Endothelial cell of umbilical vein (primary cell): ENCODE measurements at regions not wholly inside any gene's neighbourhood (a gene's known extent, or its start where the extent isn't known, plus 50 kb on each side); places are given as distances from the start of the nearest gene placed in this dataset.

Experiments
- BruUV-seq: library from RNA; stranded (reverse); fragments of 400-500 nt; replicated peaks from 2 replicates; lab custom pipeline; 2021; lab: Mats Ljungman, UMichigan
- CTCF ChIA-PET: fragments of 300-600, 350-600 bp; sonication (Branson Sonifier 250); formaldehyde crosslinking; loops from one replicate; lab custom pipeline; 2021; ENCODE audit warnings: antibody characterized with exemption, inconsistent platforms; lab: Charles Lee
- POLR2A ChIA-PET: fragments of 300-600, 350-600 bp; sonication (Branson Sonifier 250); formaldehyde crosslinking; loops from one replicate; lab custom pipeline; 2021; ENCODE audit warnings: antibody characterized with exemption, inconsistent platforms; lab: Charles Lee
- DNase-seq: peaks from one replicate; pipeline ENCODE4 v3.0.0-alpha.2; 2011; ENCODE audit warnings: low read depth, low spot score
- FAIRE-seq: peaks from 2 replicates; lab custom pipeline; 2011; peaks lifted over from hg19 to GRCh38; lab: Jason Lieb, UNC
- H2AFZ ChIP-seq: 2 replicates; pipeline ENCODE4 v1.6.0; 2012; ENCODE audit warnings: low read depth, low read length, control low read depth, inconsistent platforms
- H3K27ac ChIP-seq: 2 replicates; pipeline ENCODE4 v1.5.1; 2011; ENCODE audit warnings: low read depth, mild to moderate bottlenecking, control low read depth, low read length, moderate library complexity; ENCODE audit not compliant: insufficient read depth
- H3K27me3 ChIP-seq, 2 experiments: 2 replicates each; pipeline versions ENCODE4 v1.6.0 to v1.6.1; 2011; ENCODE audit warnings: low read length in 2 of 2, mixed read lengths in 1 of 2; ENCODE audit not compliant: control insufficient read depth in 2 of 2, insufficient read depth in 2 of 2
- H3K36me3 ChIP-seq, 2 experiments: 2 replicates in 1 of 2; 3 replicates in 1 of 2; pipeline ENCODE4 v1.5.1; 2011; ENCODE audit warnings: low read length in 2 of 2, mild to moderate bottlenecking in 1 of 2, moderate library complexity in 1 of 2; ENCODE audit not compliant: control insufficient read depth in 2 of 2, insufficient read depth in 2 of 2; ENCODE audit errors: extremely low read depth in 1 of 2
- H3K4me1 ChIP-seq: 3 replicates; pipeline ENCODE4 v1.5.1; 2011; ENCODE audit warnings: mild to moderate bottlenecking, low read length; ENCODE audit not compliant: control insufficient read depth, insufficient read depth; ENCODE audit errors: extremely low read depth
- H3K4me2 ChIP-seq: 2 replicates; pipeline ENCODE4 v1.6.1; 2011; ENCODE audit warnings: low read length, control low read depth, mixed read lengths; ENCODE audit not compliant: insufficient read depth
- H3K4me3 ChIP-seq, 3 experiments: fragments of 200-600 bp in 1 of 3; sonication (generic), shearing (Covaris generic) in 1 of 3; replicated peaks in 1 of 3; 2 replicates each; pipeline ENCODE4 v1.5.1; 2011 to 2016; ENCODE audit warnings: control low read depth in 3 of 3, low read length in 3 of 3, mild to moderate bottlenecking in 2 of 3, inconsistent platforms in 1 of 3, low read depth in 1 of 3, moderate library complexity in 1 of 3; ENCODE audit not compliant: insufficient read depth in 1 of 3
- H3K79me2 ChIP-seq: 2 replicates; pipeline ENCODE4 v1.6.0; 2012; ENCODE audit warnings: low read length, inconsistent platforms; ENCODE audit not compliant: control insufficient read depth, insufficient read depth
- H3K9ac ChIP-seq: replicated peaks from 2 replicates; pipeline ENCODE3; 2011; ENCODE audit warnings: low read length, control low read depth; ENCODE audit not compliant: insufficient read depth; ENCODE audit errors: extremely low read depth
- H3K9me1 ChIP-seq: replicated peaks from 3 replicates; pipeline ENCODE4 v1.6.0; 2011; ENCODE audit warnings: mild to moderate bottlenecking, low read length; ENCODE audit not compliant: control insufficient read depth, insufficient read depth; ENCODE audit errors: extremely low read depth
- H3K9me3 ChIP-seq: replicated peaks from 2 replicates; pipeline ENCODE4 v1.5.1; 2012; ENCODE audit warnings: low read length, inconsistent platforms; ENCODE audit not compliant: control insufficient read depth, insufficient read depth
- H4K20me1 ChIP-seq: replicated peaks from 2 replicates; pipeline ENCODE3; 2011; ENCODE audit warnings: mild to moderate bottlenecking, low read length; ENCODE audit not compliant: control insufficient read depth, insufficient read depth; ENCODE audit errors: extremely low read depth
- EZH2 ChIP-seq: IDR thresholded peaks from 2 replicates; pipeline ENCODE4 v1.6.1; 2012; ENCODE audit warnings: borderline replicate concordance, low read depth, mild to moderate bottlenecking, moderate library complexity, low read length, inconsistent platforms; ENCODE audit not compliant: severe bottlenecking
- FOS ChIP-seq: IDR thresholded peaks from 2 replicates; pipeline ENCODE4 v1.6.1; 2011; ENCODE audit warnings: mild to moderate bottlenecking, low read length, moderate library complexity, borderline replicate concordance; ENCODE audit not compliant: insufficient read depth
- GATA2 ChIP-seq: IDR thresholded peaks from 2 replicates; pipeline ENCODE4 v1.7.0; 2011; ENCODE audit warnings: low read depth, mild to moderate bottlenecking, moderate library complexity, mixed read lengths, low read length; ENCODE audit not compliant: insufficient read length, insufficient read depth
- JUN ChIP-seq: IDR thresholded peaks from 2 replicates; pipeline ENCODE4 v1.6.1; 2011; ENCODE audit warnings: borderline replicate concordance, low read depth; ENCODE audit not compliant: insufficient read length, insufficient read depth
- MAX ChIP-seq: IDR thresholded peaks from 2 replicates; pipeline ENCODE4 v1.6.1; 2011; ENCODE audit not compliant: insufficient read depth, insufficient read length
- MYC ChIP-seq: IDR thresholded peaks from one replicate; pipeline ENCODE4 v1.6.1; 2011; ENCODE audit warnings: mild to moderate bottlenecking, low read depth, low read length
- POLR2A ChIP-seq: IDR thresholded peaks from 2 replicates; pipeline ENCODE4 v1.6.1; 2012; ENCODE audit warnings: low read depth, mild to moderate bottlenecking, control low read depth, low read length
- POLR2AphosphoS5 ChIP-seq: IDR thresholded peaks from 2 replicates; pipeline ENCODE4 v1.6.1; 2012; ENCODE audit warnings: low read depth, mild to moderate bottlenecking, control low read depth, low read length, moderate library complexity; ENCODE audit not compliant: insufficient read depth
- dilution Hi-C: fragments of 300-500 bp; cut with MboI; formaldehyde crosslinking; loops from one replicate; pipeline ENCODE4 v1.15.0; 2019; ENCODE audit warnings: low sequenced_read_pairs; ENCODE audit not compliant: extremely low pct_ligation_motif_present
- intact Hi-C: fragments of 100-400 bp; cut with micrococcal nuclease; formaldehyde crosslinking; loops from one replicate; pipeline ENCODE4 v1.10.0; 2022
- TF ChIP-seq, protein P1 (sequence below), 2 donors: IDR thresholded peaks; 1 replicate in 1 of 2; 2 replicates in 1 of 2; pipeline ENCODE4 v1.5.1; 2011; ENCODE audit warnings: low read length in 2 of 2, mild to moderate bottlenecking in 2 of 2, moderate library complexity in 2 of 2, control low read depth in 1 of 2, inconsistent platforms in 1 of 2, low read depth in 1 of 2; ENCODE audit not compliant: insufficient read depth in 1 of 2; ENCODE audit errors: extremely low read depth in 1 of 2

DNA sequence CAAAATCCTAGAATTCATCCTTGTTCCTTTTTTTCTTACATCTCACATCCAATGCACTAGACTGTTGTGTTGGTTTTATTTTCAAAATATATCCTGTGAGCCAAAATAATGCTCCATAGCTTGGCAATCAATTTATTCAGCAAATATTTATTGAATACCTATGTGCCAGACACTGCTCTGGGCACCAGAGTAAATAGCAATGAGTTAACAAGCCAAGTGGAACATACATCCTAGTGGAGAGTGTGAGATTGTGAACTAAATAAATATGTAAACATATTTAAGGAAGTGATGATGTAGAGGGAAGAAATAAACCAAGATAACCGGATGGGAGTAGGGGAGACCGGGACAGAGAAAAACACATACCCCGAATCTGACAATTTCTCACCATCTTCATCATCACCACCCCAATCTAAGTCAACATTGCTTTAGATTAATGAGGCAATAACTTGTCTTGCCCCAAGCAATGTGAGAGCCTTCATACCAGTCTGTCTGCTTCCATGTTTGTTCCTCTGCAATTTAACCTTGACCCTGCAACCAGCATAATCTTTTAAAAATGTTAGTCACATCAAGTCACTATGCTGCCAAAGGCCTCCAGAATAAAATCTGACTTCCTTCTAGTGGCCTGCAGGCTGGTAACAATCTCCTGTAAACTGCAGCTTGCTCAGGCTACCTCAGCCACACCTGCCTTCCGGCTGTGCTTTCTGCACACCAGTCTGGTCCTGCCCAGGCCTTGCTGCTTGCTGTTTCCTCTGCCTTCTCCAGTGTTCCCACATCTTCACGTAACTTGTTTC lies 199.2 kb downstream of the DLEU7 start:
- DNase-seq = no peak
- no peak overlapping the region for H3K4me2 ChIP-seq
- no peaks in the 10 kb centered on the region for H3K4me1 ChIP-seq
- intact Hi-C loops (no loop called here), dilution Hi-C loops (no loop called here)
- no peak for FAIRE-seq
- no peaks in the 10 kb centered on the region for H3K9me1 ChIP-seq
- no peaks in the 10 kb centered on the region for H3K9me3 ChIP-seq
- no peaks in the 10 kb centered on the region for H3K79me2 ChIP-seq
- no peaks in the 10 kb centered on the region for H3K36me3 ChIP-seq
- ChIA-PET CTCF (no interaction called here), POLR2A (no interaction called here)
- BruUV-seq = no TSS peak
- H2AFZ ChIP-seq = no peak overlapping the region
- no peak overlapping the region for H3K27ac ChIP-seq
- TF ChIP-seq, protein P1, sequence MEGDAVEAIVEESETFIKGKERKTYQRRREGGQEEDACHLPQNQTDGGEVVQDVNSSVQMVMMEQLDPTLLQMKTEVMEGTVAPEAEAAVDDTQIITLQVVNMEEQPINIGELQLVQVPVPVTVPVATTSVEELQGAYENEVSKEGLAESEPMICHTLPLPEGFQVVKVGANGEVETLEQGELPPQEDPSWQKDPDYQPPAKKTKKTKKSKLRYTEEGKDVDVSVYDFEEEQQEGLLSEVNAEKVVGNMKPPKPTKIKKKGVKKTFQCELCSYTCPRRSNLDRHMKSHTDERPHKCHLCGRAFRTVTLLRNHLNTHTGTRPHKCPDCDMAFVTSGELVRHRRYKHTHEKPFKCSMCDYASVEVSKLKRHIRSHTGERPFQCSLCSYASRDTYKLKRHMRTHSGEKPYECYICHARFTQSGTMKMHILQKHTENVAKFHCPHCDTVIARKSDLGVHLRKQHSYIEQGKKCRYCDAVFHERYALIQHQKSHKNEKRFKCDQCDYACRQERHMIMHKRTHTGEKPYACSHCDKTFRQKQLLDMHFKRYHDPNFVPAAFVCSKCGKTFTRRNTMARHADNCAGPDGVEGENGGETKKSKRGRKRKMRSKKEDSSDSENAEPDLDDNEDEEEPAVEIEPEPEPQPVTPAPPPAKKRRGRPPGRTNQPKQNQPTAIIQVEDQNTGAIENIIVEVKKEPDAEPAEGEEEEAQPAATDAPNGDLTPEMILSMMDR (IDR thresholded peaks at IDR 0.05; ENCODE audit: extremely low read depth in 1 of 2, insufficient read depth in 1 of 2, low read depth in 1 of 2, low read length in 2 of 2) = no peak
- TF ChIP-seq FOS = no peak
- no peak for TF ChIP-seq POLR2AphosphoS5
- no peak for TF ChIP-seq JUN
- no peak for TF ChIP-seq GATA2
- no peak for TF ChIP-seq EZH2
- no peak for TF ChIP-seq POLR2A
- TF ChIP-seq MYC = no peak
- TF ChIP-seq MAX = no peak
- no peaks in the 10 kb centered on the region for H4K20me1 ChIP-seq
- no peak overlapping the region for H3K4me3 ChIP-seq
- no peak overlapping the region for H3K9ac ChIP-seq
- no peaks in the 10 kb centered on the region for H3K27me3 ChIP-seq
